ENCODE measurements at regions not wholly inside any gene's neighbourhood (a gene's known extent, or its start where the extent isn't known, plus 50 kb on each side); places are given as distances from the start of the nearest gene placed in this dataset.
A peak's percentile ranks its signal among the peaks of the same experiment; 100 is the strongest.

DNA sequence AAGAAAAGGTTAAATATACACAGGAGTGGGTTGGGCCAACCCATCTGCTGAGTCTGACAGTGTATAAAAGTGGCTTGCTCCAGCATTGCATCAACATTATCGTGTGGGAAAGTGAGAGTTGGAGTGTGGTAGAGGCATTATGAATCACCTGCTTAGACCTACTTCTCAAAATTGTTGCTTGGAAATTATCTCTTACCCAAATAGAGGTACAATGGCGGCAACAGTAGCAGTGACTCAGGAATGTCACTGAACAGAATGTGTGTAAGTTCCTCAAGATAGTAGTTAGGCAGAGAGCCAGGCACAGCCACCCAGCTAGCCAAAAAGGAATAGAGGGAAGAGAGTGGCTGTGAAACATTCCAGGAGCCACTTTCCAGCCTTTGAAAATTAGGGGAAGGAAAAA is 616.0 kb downstream of the NUP35 start:
- Histone ChIP-seq H3K4me3 (ENCODE audit: low read length) (no peak overlapping the region), H3K36me3 (ENCODE audit: low read depth, low read length) (no peaks in the 10 kb centered on the region), H3K9me3 (ENCODE audit: low read length) (no peaks in the 10 kb centered on the region), H3K79me2 (ENCODE audit: low read length) (no peaks in the 10 kb centered on the region), H3K27ac (ENCODE audit: low read length) (no peak overlapping the region), H3K9me2 (replicated peaks; ENCODE audit: low read length) (no peaks in the 10 kb centered on the region), H2AFZ (ENCODE audit: low read length) (no peak overlapping the region), H3K4me2 (ENCODE audit: low read length) (no peak overlapping the region), H3K9ac (ENCODE audit: low read length) (no peak overlapping the region), H3F3A (ENCODE audit: low read length, unreplicated experiment) (no peaks in the 10 kb centered on the region), H3K4me1 (ENCODE audit: insufficient read depth, low read length) (no peaks in the 10 kb centered on the region), H4K20me1 (ENCODE audit: low read length) (no peaks in the 10 kb centered on the region), H3K27me3 (ENCODE audit: low read length) (no peaks in the 10 kb centered on the region)
- no peak for ATAC-seq
- intact Hi-C loops (cut with micrococcal nuclease), result no loop called here
- BruUV-seq (replicated peaks), result no TSS peak
- TF ChIP-seq EZH2 (IDR thresholded peaks at IDR 0.05; ENCODE audit: low read length, unreplicated experiment) (no peak), EZH2phosphoT487 (IDR thresholded peaks at IDR 0.05; ENCODE audit: borderline replicate concordance, low read length) (no peak)
- TF ChIP-seq, protein P1, sequence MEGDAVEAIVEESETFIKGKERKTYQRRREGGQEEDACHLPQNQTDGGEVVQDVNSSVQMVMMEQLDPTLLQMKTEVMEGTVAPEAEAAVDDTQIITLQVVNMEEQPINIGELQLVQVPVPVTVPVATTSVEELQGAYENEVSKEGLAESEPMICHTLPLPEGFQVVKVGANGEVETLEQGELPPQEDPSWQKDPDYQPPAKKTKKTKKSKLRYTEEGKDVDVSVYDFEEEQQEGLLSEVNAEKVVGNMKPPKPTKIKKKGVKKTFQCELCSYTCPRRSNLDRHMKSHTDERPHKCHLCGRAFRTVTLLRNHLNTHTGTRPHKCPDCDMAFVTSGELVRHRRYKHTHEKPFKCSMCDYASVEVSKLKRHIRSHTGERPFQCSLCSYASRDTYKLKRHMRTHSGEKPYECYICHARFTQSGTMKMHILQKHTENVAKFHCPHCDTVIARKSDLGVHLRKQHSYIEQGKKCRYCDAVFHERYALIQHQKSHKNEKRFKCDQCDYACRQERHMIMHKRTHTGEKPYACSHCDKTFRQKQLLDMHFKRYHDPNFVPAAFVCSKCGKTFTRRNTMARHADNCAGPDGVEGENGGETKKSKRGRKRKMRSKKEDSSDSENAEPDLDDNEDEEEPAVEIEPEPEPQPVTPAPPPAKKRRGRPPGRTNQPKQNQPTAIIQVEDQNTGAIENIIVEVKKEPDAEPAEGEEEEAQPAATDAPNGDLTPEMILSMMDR (conservative IDR thresholded peaks at IDR 0.05; ENCODE audit: low read depth, low read length), result no peak
- CTCF ChIA-PET, result no interaction called here
- DNase-seq, result peak; percentile 7
- POLR2A ChIA-PET (ENCODE audit: unreplicated experiment), result no interaction called here

DNA sequence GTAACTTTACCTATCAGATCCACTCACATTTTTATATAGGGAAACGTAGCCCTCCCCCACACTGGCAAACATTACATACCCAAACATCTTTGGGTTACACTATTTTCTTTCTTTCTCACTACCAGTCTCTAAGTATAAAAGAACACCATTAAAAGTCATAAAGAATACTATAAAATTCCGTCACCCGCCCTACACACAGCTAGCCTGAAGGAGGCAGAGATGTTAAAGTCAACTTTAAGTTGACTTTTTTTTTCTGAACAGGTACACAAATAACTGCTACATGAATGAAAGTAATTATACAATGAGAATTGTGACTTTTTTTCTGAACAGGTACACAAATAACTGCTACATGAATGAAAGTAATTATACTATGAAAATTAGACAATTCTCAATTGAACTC is 628.3 kb downstream of the NUP35 start:
- ATAC-seq, result no peak
- Histone ChIP-seq H3K36me3 (ENCODE audit: low read depth, low read length) (no peaks in the 10 kb centered on the region), H3K27ac (ENCODE audit: low read length) (no peak overlapping the region), H3K9ac (ENCODE audit: low read length) (no peak overlapping the region), H3K79me2 (ENCODE audit: low read length) (no peaks in the 10 kb centered on the region), H2AFZ (ENCODE audit: low read length) (no peak overlapping the region), H3F3A (ENCODE audit: low read length, unreplicated experiment) (no peaks in the 10 kb centered on the region), H3K4me3 (ENCODE audit: low read length) (no peak overlapping the region), H3K4me2 (ENCODE audit: low read length) (no peak overlapping the region), H4K20me1 (ENCODE audit: low read length) (no peaks in the 10 kb centered on the region), H3K9me3 (ENCODE audit: low read length) (no peaks in the 10 kb centered on the region), H3K27me3 (ENCODE audit: low read length) (no peaks in the 10 kb centered on the region), H3K4me1 (ENCODE audit: insufficient read depth, low read length) (no peaks in the 10 kb centered on the region), H3K9me2 (replicated peaks; ENCODE audit: low read length) (no peaks in the 10 kb centered on the region)
- ChIA-PET POLR2A (ENCODE audit: unreplicated experiment) (no interaction called here), CTCF (no interaction called here)
- intact Hi-C loops (cut with micrococcal nuclease), result loop anchor here (5.0 kb wide), 1 partner anchor 245 kb away; no protein-coding TSS in a partner anchor
- peak; percentile 28 for DNase-seq
- TF ChIP-seq, protein P1 (conservative IDR thresholded peaks at IDR 0.05; ENCODE audit: low read depth, low read length), result peak; percentile 51
- no peak for TF ChIP-seq EZH2 (IDR thresholded peaks at IDR 0.05; ENCODE audit: low read length, unreplicated experiment)
- BruUV-seq (replicated peaks), result no TSS peak

DNA sequence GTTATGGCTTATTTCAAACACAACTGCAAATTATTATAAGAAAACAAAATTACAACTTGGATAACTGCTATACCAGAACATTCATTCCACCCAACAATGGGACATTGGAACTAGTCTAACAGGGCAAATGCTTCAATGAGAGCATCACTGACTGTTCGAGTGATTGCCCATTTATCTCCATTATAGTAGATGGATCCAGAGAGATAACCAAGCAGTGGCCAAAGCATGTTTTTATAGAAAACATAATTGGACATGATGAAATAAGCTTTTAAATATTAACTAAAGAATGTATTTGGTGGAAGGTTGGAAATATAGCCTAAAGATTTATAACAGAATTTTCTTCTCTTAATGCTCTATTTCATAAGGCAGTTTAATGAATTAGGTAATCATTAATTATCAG is 634.8 kb downstream of the NUP35 start:
- Histone ChIP-seq H3K9me3 (ENCODE audit: low read length) (no peaks in the 10 kb centered on the region), H3K4me1 (ENCODE audit: insufficient read depth, low read length) (no peaks in the 10 kb centered on the region), H3K9ac (ENCODE audit: low read length) (no peak overlapping the region), H2AFZ (ENCODE audit: low read length) (no peak overlapping the region), H3K27ac (ENCODE audit: low read length) (no peak overlapping the region), H3K27me3 (ENCODE audit: low read length) (no peaks in the 10 kb centered on the region), H3K36me3 (ENCODE audit: low read depth, low read length) (no peaks in the 10 kb centered on the region), H3F3A (ENCODE audit: low read length, unreplicated experiment) (no peaks in the 10 kb centered on the region), H4K20me1 (ENCODE audit: low read length) (no peaks in the 10 kb centered on the region), H3K9me2 (replicated peaks; ENCODE audit: low read length) (no peaks in the 10 kb centered on the region), H3K79me2 (ENCODE audit: low read length) (no peaks in the 10 kb centered on the region), H3K4me3 (ENCODE audit: low read length) (no peak overlapping the region), H3K4me2 (ENCODE audit: low read length) (no peak overlapping the region)
- intact Hi-C loops (cut with micrococcal nuclease), result no loop called here
- ChIA-PET CTCF (no interaction called here), POLR2A (ENCODE audit: unreplicated experiment) (no interaction called here)
- no TSS peak for BruUV-seq (replicated peaks)
- ATAC-seq, result no peak
- no peak for DNase-seq
- TF ChIP-seq EZH2 (IDR thresholded peaks at IDR 0.05; ENCODE audit: low read length, unreplicated experiment), result no peak
- TF ChIP-seq EZH2phosphoT487 (IDR thresholded peaks at IDR 0.05; ENCODE audit: borderline replicate concordance, low read length), result no peak
- TF ChIP-seq, protein P1 (conservative IDR thresholded peaks at IDR 0.05; ENCODE audit: low read depth, low read length), result no peak
